CD14-positive monocyte (primary cell): ENCODE measurements at regions not wholly inside any gene's neighbourhood (a gene's known extent, or its start where the extent isn't known, plus 50 kb on each side); places are given as distances from the start of the nearest gene placed in this dataset.

Experiments used
- DNase-seq, 3 donors: peaks; one replicate each; pipeline ENCODE4 v3.0.0-alpha.2; 2011 to 2022
- H2AFZ ChIP-seq: 2 replicates; pipeline ENCODE4 v1.6.0; 2012; ENCODE audit warnings: mild to moderate bottlenecking, low read depth, low read length, inconsistent platforms; ENCODE audit not compliant: insufficient read depth, poor library complexity, severe bottlenecking
- H3K27ac ChIP-seq, 2 donors: 1 replicate in 1 of 2; 2 replicates in 1 of 2; pipeline ENCODE4 v1.5.1; 2012 to 2013; ENCODE audit warnings: low read length in 2 of 2, control low read depth in 1 of 2, inconsistent platforms in 1 of 2, low read depth in 1 of 2, mild to moderate bottlenecking in 1 of 2
- H3K27me3 ChIP-seq, 2 donors: one replicate each; pipeline versions ENCODE4 v1.6.0 to v1.6.1; 2011 to 2013; ENCODE audit warnings: low read length in 2 of 2; ENCODE audit not compliant: control insufficient read depth in 2 of 2, insufficient read depth in 2 of 2
- H3K36me3 ChIP-seq, 2 donors: replicated peaks in 1 of 2; 1 replicate in 1 of 2; 2 replicates in 1 of 2; pipeline versions ENCODE4 v1.5.1 to v1.6.1; 2012 to 2013; ENCODE audit warnings: low read length in 2 of 2, control low read depth in 1 of 2, inconsistent platforms in 1 of 2, mild to moderate bottlenecking in 1 of 2; ENCODE audit not compliant: insufficient read depth in 2 of 2, control insufficient read depth in 1 of 2
- H3K4me1 ChIP-seq, 2 donors: 1 replicate in 1 of 2; 2 replicates in 1 of 2; pipeline versions ENCODE4 v1.5.1 to v1.6.1; 2012 to 2013; ENCODE audit warnings: low read length in 2 of 2, control low read depth in 1 of 2, inconsistent platforms in 1 of 2, mild to moderate bottlenecking in 1 of 2, moderate library complexity in 1 of 2; ENCODE audit not compliant: insufficient read depth in 2 of 2, control insufficient read depth in 1 of 2
- H3K4me2 ChIP-seq: replicated peaks from 2 replicates; pipeline ENCODE3; 2012; ENCODE audit warnings: low read length, moderate library complexity, mild to moderate bottlenecking; ENCODE audit not compliant: poor library complexity, severe bottlenecking; ENCODE audit errors: extremely low read depth
- H3K4me3 ChIP-seq, 3 experiments: fragments of 200-600 bp in 1 of 3; sonication (generic) in 1 of 3; replicated peaks in 1 of 3; 1 replicate in 2 of 3; 2 replicates in 1 of 3; pipeline ENCODE4 v1.5.1; 2011 to 2013; ENCODE audit warnings: low read length in 3 of 3, mild to moderate bottlenecking in 3 of 3, control low read depth in 2 of 3, low read depth in 2 of 3, inconsistent platforms in 1 of 3, moderate library complexity in 1 of 3
- H3K79me2 ChIP-seq: 2 replicates; pipeline ENCODE4 v1.6.0; 2012; ENCODE audit warnings: mild to moderate bottlenecking, control low read depth, inconsistent platforms, low read length, moderate library complexity; ENCODE audit not compliant: insufficient read depth
- H3K9ac ChIP-seq: 2 replicates; pipeline ENCODE4 v1.6.0; 2017; ENCODE audit warnings: low read length, mild to moderate bottlenecking; ENCODE audit not compliant: insufficient read depth, poor library complexity, severe bottlenecking
- H3K9me3 ChIP-seq, 2 donors: replicated peaks in 1 of 2; 1 replicate in 1 of 2; 2 replicates in 1 of 2; pipeline versions ENCODE4 v1.5.1 to v1.6.1; 2012 to 2013; ENCODE audit warnings: low read length in 2 of 2, control low read depth in 1 of 2; ENCODE audit not compliant: control insufficient read depth in 1 of 2, insufficient read depth in 1 of 2
- H4K20me1 ChIP-seq: 2 replicates; pipeline ENCODE4 v1.6.0; 2012; ENCODE audit warnings: mild to moderate bottlenecking, low read length, control low read depth, moderate library complexity; ENCODE audit not compliant: insufficient read depth
- H3K27ac Mint-ChIP-seq, 7 donors: one replicate each; pipeline ENCODE4 v1.8.0; 2020; ENCODE audit warnings: mild to moderate bottlenecking in 7 of 7, mixed read lengths in 7 of 7, moderate library complexity in 6 of 7, inconsistent platforms in 2 of 7
- H3K27me3 Mint-ChIP-seq, 3 donors: one replicate each; pipeline ENCODE4 v1.8.0; 2021 to 2022; ENCODE audit warnings: low read depth in 3 of 3, mild to moderate bottlenecking in 3 of 3, mixed read lengths in 3 of 3, moderate library complexity in 3 of 3, inconsistent platforms in 1 of 3
- H3K36me3 Mint-ChIP-seq, 2 donors: one replicate each; pipeline ENCODE4 v1.8.0; 2020; ENCODE audit warnings: mixed read lengths in 2 of 2, inconsistent platforms in 1 of 2, mild to moderate bottlenecking in 1 of 2
- H3K4me1 Mint-ChIP-seq: one replicate; pipeline ENCODE4 v1.8.0; 2020; ENCODE audit warnings: mild to moderate bottlenecking, mixed read lengths
- H3K4me3 Mint-ChIP-seq, 2 donors: one replicate each; pipeline ENCODE4 v1.8.0; 2020; ENCODE audit warnings: mild to moderate bottlenecking in 2 of 2, mixed read lengths in 2 of 2, moderate library complexity in 1 of 2
- H3K9me3 Mint-ChIP-seq, 7 donors: one replicate each; pipeline ENCODE4 v1.8.0; 2020 to 2022; ENCODE audit warnings: mixed read lengths in 7 of 7, mild to moderate bottlenecking in 6 of 7, moderate library complexity in 6 of 7, inconsistent platforms in 2 of 7
- CTCF ChIP-seq: fragments of 200-600 bp; IDR thresholded peaks from one replicate; pipeline ENCODE4 v1.8.0; 2022; ENCODE audit warnings: antibody characterized with exemption, mild to moderate bottlenecking
- WGBS: methylation state at CpG from one replicate; pipeline ENCODE4 v1.1.5; 2013; ENCODE audit warnings: missing lambda C conversion rate; ENCODE audit not compliant: insufficient coverage; 5-methylcytosine and 5-hydroxymethylcytosine counted together
- intact Hi-C, 2 donors: fragments of 100-400 bp; cut with micrococcal nuclease; formaldehyde crosslinking; loops; one replicate each; pipeline versions ENCODE4 v1.15.0 to v1.15.1; 2023

- Histone ChIP-seq H3K27ac (no peak overlapping the region), H3K4me3 (no peak overlapping the region), H4K20me1 (no peaks in the 10 kb centered on the region), H2AFZ (no peak overlapping the region), H3K9me3 (peaks cover 0 to 6% of the 10 kb centered on the region in 2 donors), H3K9ac (peak overlapping the region; percentile 15), H3K4me2 (peak overlapping the region; percentile 29), H3K4me1 (peaks cover 5 to 8% of the 10 kb centered on the region in 2 donors), H3K36me3 (no peaks in the 10 kb centered on the region), H3K27me3 (peaks cover 0 to 10% of the 10 kb centered on the region in 2 donors), H3K79me2 (no peaks in the 10 kb centered on the region)
- DNase-seq = no peak
- peaks cover 4 to 20% (median 7%) of the 10 kb centered on the region in 7 donors for H3K9me3 Mint-ChIP-seq
- intact Hi-C loops = no loop called here
- peaks cover 22 to 23% (median 22%) of the 10 kb centered on the region in 3 donors for H3K27me3 Mint-ChIP-seq
- no peak overlapping the region for H3K27ac Mint-ChIP-seq
- 26% methylated on average over 50 of the region's 64 CpGs for WGBS
- H3K36me3 Mint-ChIP-seq = no peaks in the 10 kb centered on the region
- H3K4me3 Mint-ChIP-seq = peak overlapping the region in 1 of 2 donors; percentile 80
- TF ChIP-seq CTCF = peak; percentile 31
- peaks cover 20% of the 10 kb centered on the region for H3K4me1 Mint-ChIP-seq
These were observed 178.3 kb downstream of the UACA start for GRCh38 chr15:70584838-70585706.

- H4K20me1 ChIP-seq = no peaks in the 10 kb centered on the region
- no peaks in the 10 kb centered on the region for H3K36me3 ChIP-seq
- intact Hi-C loops = no loop called here
- H3K9me3 Mint-ChIP-seq = peaks cover 4 to 20% (median 7%) of the 10 kb centered on the region in 7 donors
- peak overlapping the region in 1 of 2 donors; percentile 61 for H3K4me3 Mint-ChIP-seq
- H3K4me2 ChIP-seq = no peak overlapping the region
- peaks cover 17% of the 10 kb centered on the region for H3K4me1 Mint-ChIP-seq
- WGBS = no CpG with 5 or more reads among the region's 4 CpGs
- no peak for TF ChIP-seq CTCF
- H3K79me2 ChIP-seq = no peaks in the 10 kb centered on the region
- no peaks in the 10 kb centered on the region for H3K36me3 Mint-ChIP-seq
- H3K27me3 ChIP-seq = peaks cover 0 to 10% of the 10 kb centered on the region in 2 donors
- peaks cover 20 to 27% (median 23%) of the 10 kb centered on the region in 3 donors for H3K27me3 Mint-ChIP-seq
- DNase-seq = no peak
- no peak overlapping the region for H2AFZ ChIP-seq
- peaks cover 0 to 6% of the 10 kb centered on the region in 2 donors for H3K9me3 ChIP-seq
- H3K27ac Mint-ChIP-seq = no peak overlapping the region
- H3K27ac ChIP-seq = no peak overlapping the region
- no peak overlapping the region for H3K9ac ChIP-seq
- peaks cover 5 to 8% of the 10 kb centered on the region in 2 donors for H3K4me1 ChIP-seq
- H3K4me3 ChIP-seq = no peak overlapping the region
These were observed 178.9 kb downstream of the UACA start for GRCh38 chr15:70584441-70584837.
